Ecto neural progenitor cell (in vitro differentiated cells): ENCODE measurements at regions not wholly inside any gene's neighbourhood (a gene's known extent, or its start where the extent isn't known, plus 50 kb on each side); places are given as distances from the start of the nearest gene placed in this dataset.
"Not testable (repeated sequence)": the region's sequence is repeated elsewhere in the genome, so short reads cannot be mapped to it uniquely, and the experiment has no call there.

ENCODE experiments used
- DNase-seq: peaks from one replicate; pipeline ENCODE4 v3.0.0-alpha.2; 2018; ENCODE audit warnings: low spot score

GRCh38 chr9:17083258-17083657 lies 51.6 kb upstream of the CNTLN start:
- DNase-seq: no peak

GRCh38 chr9:17082343-17083064 lies 52.3 kb upstream of the CNTLN start:
- DNase-seq: peak; percentile 62

GRCh38 chr9:17081814-17082213 lies 53.0 kb upstream of the CNTLN start:
- no peak for DNase-seq

- DNase-seq: no peak
Measured at GRCh38 chr9:17081351-17081750, 53.5 kb upstream of the CNTLN start.

GRCh38 chr9:17075758-17076485 lies 58.9 kb upstream of the CNTLN start:
- no peak for DNase-seq

GRCh38 chr9:17075146-17075757 lies 59.6 kb upstream of the CNTLN start:
- no peak for DNase-seq

- not testable (repeated sequence) for DNase-seq
Measured at GRCh38 chr9:17072563-17072962, 62.3 kb upstream of the CNTLN start.

GRCh38 chr9:17068671-17069070 lies 66.2 kb upstream of the CNTLN start:
- DNase-seq: no peak

- no peak for DNase-seq
Measured at GRCh38 chr9:17065062-17065461, 69.8 kb upstream of the CNTLN start.

- no peak for DNase-seq
Measured at GRCh38 chr9:17064558-17064957, 70.3 kb upstream of the CNTLN start.

- no peak for DNase-seq
Measured at GRCh38 chr9:17063535-17064135, 71.2 kb upstream of the CNTLN start.

GRCh38 chr9:17062497-17062896 lies 72.3 kb upstream of the CNTLN start:
- DNase-seq: no peak

- no peak for DNase-seq
Measured at GRCh38 chr9:17060450-17060849, 74.4 kb upstream of the CNTLN start.

- no peak for DNase-seq
Measured at GRCh38 chr9:17059465-17059864, 75.4 kb upstream of the CNTLN start.

- DNase-seq: no peak
Measured at GRCh38 chr9:17057729-17058128, 77.1 kb upstream of the CNTLN start.

- DNase-seq: peak; percentile 56
Measured at GRCh38 chr9:17052626-17053025, 82.2 kb upstream of the CNTLN start.

- DNase-seq: no peak
Measured at GRCh38 chr9:17045381-17045940, 89.4 kb upstream of the CNTLN start.

GRCh38 chr9:17031546-17031945 lies 103.3 kb upstream of the CNTLN start:
- no peak for DNase-seq

GRCh38 chr9:17025281-17025680 lies 109.6 kb upstream of the CNTLN start:
- DNase-seq: no peak

- no peak for DNase-seq
Measured at GRCh38 chr9:17024129-17024528, 110.7 kb upstream of the CNTLN start.

GRCh38 chr9:17021387-17021970 lies 113.4 kb upstream of the CNTLN start:
- no peak for DNase-seq

GRCh38 chr9:17019398-17019797 lies 115.4 kb upstream of the CNTLN start:
- DNase-seq: no peak
